ENCODE measurements at regions not wholly inside any gene's neighbourhood (a gene's known extent, or its start where the extent isn't known, plus 50 kb on each side); places are given as distances from the start of the nearest gene placed in this dataset.

DNA sequence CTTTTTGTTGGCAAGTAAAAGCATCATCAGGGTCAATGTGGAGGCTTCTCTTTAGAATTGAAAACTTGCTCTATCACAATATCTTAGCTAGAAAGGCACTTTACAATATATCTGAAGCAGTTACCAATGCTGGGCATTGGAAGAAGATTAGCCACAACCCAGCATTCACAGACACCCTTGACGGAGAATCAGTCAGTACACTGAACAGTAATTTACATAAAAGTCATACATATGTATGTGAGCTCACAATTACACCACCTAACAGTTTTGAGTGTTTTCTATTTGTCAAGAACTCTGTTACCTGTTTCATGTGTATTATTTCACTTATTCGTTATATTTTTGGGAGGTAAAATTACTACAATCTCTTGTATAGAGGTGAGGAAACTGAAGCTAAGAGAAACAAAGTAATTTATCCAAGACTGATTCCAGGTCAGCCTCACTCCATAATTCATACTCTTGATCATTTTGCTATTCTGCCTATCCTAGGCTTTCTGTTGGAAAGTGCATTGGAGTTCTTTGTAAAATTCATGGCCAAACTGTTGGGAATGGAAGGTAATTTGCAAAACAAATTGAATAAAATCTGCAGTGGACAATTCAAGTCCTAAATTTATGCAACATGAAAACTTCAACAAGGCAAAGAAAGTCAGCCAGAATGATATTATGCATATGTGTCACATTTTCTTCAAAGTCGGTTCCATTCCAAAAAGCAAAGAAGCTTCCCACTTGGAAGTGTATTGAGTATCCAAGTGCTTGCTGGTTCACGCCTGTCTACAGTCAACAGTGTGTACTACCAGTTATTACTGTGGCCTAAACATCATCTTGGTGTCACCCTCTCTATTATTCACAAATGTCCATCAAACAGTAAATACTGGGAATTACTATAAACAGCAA is 223.7 kb upstream of the SEMA6D start:
- Histone ChIP-seq H3K56ac (replicated peaks; ENCODE audit: insufficient read length, low read depth, low read length) (no peak overlapping the region), H3K18ac (ENCODE audit: extremely low read depth, low read length) (no peak overlapping the region), H3K14ac (ENCODE audit: insufficient read length) (no peak overlapping the region), H3K27ac (ENCODE audit: low read depth, low read length) (no peak overlapping the region), H4K5ac (ENCODE audit: insufficient read length, low read depth, low read length) (no peak overlapping the region), H3K4me3 (ENCODE audit: extremely low read depth in 1 of 4, insufficient read depth in 2 of 4, low read depth in 3 of 4, low read length in 4 of 4) (no peak overlapping the region), H3K4ac (replicated peaks; ENCODE audit: insufficient read length, low read depth, low read length) (no peak overlapping the region), H3K4me1 (replicated peaks in 1 of 4; ENCODE audit: control insufficient read depth in 3 of 4, insufficient read depth in 4 of 4, low read length in 3 of 4) (no peaks in the 10 kb centered on the region), H3K79me1 (ENCODE audit: low read depth, low read length) (no peaks in the 10 kb centered on the region), H4K20me1 (replicated peaks in 1 of 2; ENCODE audit: control insufficient read depth in 1 of 2, insufficient read depth in 2 of 2, low read length in 2 of 2) (no peaks in the 10 kb centered on the region), H3K27me3 (replicated peaks in 1 of 4; ENCODE audit: control insufficient read depth in 3 of 4, extremely low read depth in 1 of 4, insufficient read depth in 3 of 4, low read length in 3 of 4) (no peaks in the 10 kb centered on the region), H3K4me2 (ENCODE audit: insufficient read depth in 1 of 2, low read depth in 2 of 2, low read length in 2 of 2) (no peak overlapping the region), H2BK120ac (replicated peaks; ENCODE audit: low read depth, low read length) (no peak overlapping the region), H2AK5ac (ENCODE audit: low read depth, low read length) (no peak overlapping the region), H4K91ac (replicated peaks; ENCODE audit: insufficient read length, low read length) (no peak overlapping the region), H4K8ac (ENCODE audit: extremely low read depth, insufficient read depth, low read length) (no peak overlapping the region), H3K36me3 (ENCODE audit: control insufficient read depth in 2 of 4, insufficient read depth in 4 of 4, low read length in 3 of 4) (no peaks in the 10 kb centered on the region), H3K79me2 (ENCODE audit: control insufficient read depth in 1 of 2, insufficient read depth in 2 of 2, low read length in 2 of 2) (no peaks in the 10 kb centered on the region), H3K23me2 (ENCODE audit: low read depth, low read length) (no peaks in the 10 kb centered on the region), H2BK15ac (ENCODE audit: low read length) (no peak overlapping the region), H3K9ac (replicated peaks in 1 of 4; ENCODE audit: extremely low read depth in 1 of 4, low read depth in 3 of 4, low read length in 3 of 4) (no peak overlapping the region), H2AFZ (ENCODE audit: low read length) (no peak overlapping the region), H3K9me3 (ENCODE audit: insufficient read depth in 2 of 2, low read depth in 1 of 2, low read length in 1 of 2) (no peaks in the 10 kb centered on the region), H2BK5ac (ENCODE audit: low read depth, low read length) (no peak overlapping the region), H2BK12ac (ENCODE audit: low read depth, low read length) (no peak overlapping the region), H2BK20ac (ENCODE audit: low read length) (no peak overlapping the region), H3K23ac (ENCODE audit: insufficient read length) (no peak overlapping the region)
- TF ChIP-seq CBX5 (IDR thresholded peaks at IDR 0.05; ENCODE audit: low read depth, low read length): no peak
- no peak for TF ChIP-seq SAP30 (IDR thresholded peaks at IDR 0.05; ENCODE audit: insufficient read depth, insufficient replicate concordance, low read length)
- TF ChIP-seq EZH2 (IDR thresholded peaks at IDR 0.05; ENCODE audit: low read depth, low read length, severe bottlenecking): no peak
- no peak for TF ChIP-seq RXRA (IDR thresholded peaks at IDR 0.05; ENCODE audit: insufficient read depth, low read depth, low read length)
- TF ChIP-seq KDM1A (IDR thresholded peaks at IDR 0.05; ENCODE audit: borderline replicate concordance, low read length): no peak
- TF ChIP-seq CTCF (IDR thresholded peaks at IDR 0.05; ENCODE audit: control extremely low read depth in 1 of 3, insufficient read depth in 1 of 3, low read depth in 1 of 3, low read length in 3 of 3): no peak
- no peak for TF ChIP-seq SIRT6 (IDR thresholded peaks at IDR 0.05; ENCODE audit: low read length)
- no peak for TF ChIP-seq PHF8 (conservative IDR thresholded peaks at IDR 0.05; ENCODE audit: low read depth, low read length)
- TF ChIP-seq CHD2 (IDR thresholded peaks at IDR 0.05; ENCODE audit: low read length): no peak
- no peak for TF ChIP-seq GABPA (IDR thresholded peaks at IDR 0.05; ENCODE audit: borderline replicate concordance, insufficient read depth, low read length)
- ChIA-PET POLR2A (ENCODE audit: partially characterized antibody) (no interaction called here), CTCF (ENCODE audit: partially characterized antibody) (interaction anchor here (0.8 to 1.3 kb wide), 3 partner anchors 8 to 348 kb away, joined by 3 to 4 read pairs (median 3); no protein-coding TSS in a partner anchor)
- WGBS, 2 experiments (ENCODE audit: extremely low coverage in 1 of 2, insufficient coverage in 1 of 2, insufficient read length in 1 of 2, insufficient replicate concordance in 2 of 2, low coverage in 1 of 2, low lambda C conversion rate in 2 of 2, missing lambda C conversion rate in 1 of 2): 94% methylated on average over 4 of the region's 4 CpGs; no CpG with 5 or more reads in 1 of the 2 experiments
- FAIRE-seq: no peak
- DNase-seq (ENCODE audit: low read depth in 1 of 2, low spot score in 2 of 2): no peak

All from H1 (cell line).